Right lobe of liver (tissue), 4 donors: ENCODE measurements at regions not wholly inside any gene's neighbourhood (a gene's known extent, or its start where the extent isn't known, plus 50 kb on each side); places are given as distances from the start of the nearest gene placed in this dataset.

Experiments
- CTCF ChIP-seq, 4 donors: fragments of 200-600 bp in 3 of 4; fragments of 450-650 bp in 1 of 4; IDR thresholded peaks; one replicate each; pipeline versions ENCODE4 v1.5.1 to v1.8.0; 2016 to 2022; ENCODE audit warnings: antibody characterized with exemption in 4 of 4, mild to moderate bottlenecking in 2 of 4
- POLR2A ChIP-seq: fragments of 450-650 bp; IDR thresholded peaks from one replicate; pipeline ENCODE4 v1.6.1; 2017; ENCODE audit warnings: antibody characterized with exemption, mild to moderate bottlenecking
- donor health status: DM: no; HTN: no; CAD: no.
- donor health status: DM: no; HTN: no; CAD: no.
- donor health status: DM: no; HTN: yes; CAD: no.

DNA sequence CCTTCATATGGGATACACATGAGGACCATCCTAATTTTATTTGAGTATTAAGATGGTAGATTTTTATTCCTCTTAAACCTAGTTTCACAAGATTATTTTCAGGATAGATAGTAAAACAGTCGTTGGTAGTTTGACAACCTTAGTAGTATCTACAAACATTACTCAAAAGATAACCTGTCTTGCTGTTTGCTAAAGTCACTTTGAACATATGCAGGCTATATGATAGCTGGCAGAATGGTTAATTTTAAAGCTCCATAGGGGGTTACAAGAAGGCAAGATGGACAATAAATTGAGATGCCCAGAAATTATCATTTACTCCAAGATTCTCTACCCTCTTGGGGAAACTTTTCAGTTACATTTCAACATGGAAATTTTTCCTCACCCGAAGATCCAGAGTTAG lies 525.7 kb downstream of the SOX5 start:
- TF ChIP-seq CTCF (IDR thresholded peaks at IDR 0.05) = no peak
- TF ChIP-seq POLR2A = no peak
